Natural killer cell (primary cell): ENCODE measurements at regions not wholly inside any gene's neighbourhood (a gene's known extent, or its start where the extent isn't known, plus 50 kb on each side); places are given as distances from the start of the nearest gene placed in this dataset.

Experiments used
- ATAC-seq, 3 donors: fragments of 150-1000 bp in 2 of 3; fragments of 200-7000 bp in 1 of 3; cut with Tn5 transposase; 1 replicate in 1 of 3; 2 replicates in 2 of 3; pipeline ENCODE4 v1.10.0; 2021; ENCODE audit warnings: mild to moderate bottlenecking in 2 of 3, moderate library complexity in 2 of 3
- DNase-seq, 2 donors: peaks; one replicate each; pipeline versions ENCODE4 v3.0.0 to v3.0.0-alpha.2; 2013 to 2021; ENCODE audit warnings: mixed read lengths in 1 of 2
- H3K27ac ChIP-seq: one replicate; pipeline ENCODE4 v1.5.1; 2013; ENCODE audit warnings: mild to moderate bottlenecking, low read length
- H3K27me3 ChIP-seq: one replicate; pipeline ENCODE4 v1.6.1; 2013; ENCODE audit warnings: low read length; ENCODE audit not compliant: control insufficient read depth, insufficient read depth
- H3K36me3 ChIP-seq: one replicate; pipeline ENCODE4 v1.6.1; 2013; ENCODE audit warnings: low read length; ENCODE audit not compliant: control insufficient read depth, insufficient read depth
- H3K4me1 ChIP-seq: one replicate; pipeline ENCODE4 v1.6.1; 2013; ENCODE audit warnings: low read length; ENCODE audit not compliant: control insufficient read depth, insufficient read depth
- H3K4me3 ChIP-seq: one replicate; pipeline ENCODE4 v1.5.1; 2013; ENCODE audit warnings: low read length
- H3K9me3 ChIP-seq: one replicate; pipeline ENCODE4 v1.6.1; 2013; ENCODE audit warnings: low read length; ENCODE audit not compliant: control insufficient read depth, insufficient read depth
- H3K27ac Mint-ChIP-seq, 2 donors: one replicate each; pipeline ENCODE4 v1.8.0; 2022; ENCODE audit warnings: mild to moderate bottlenecking in 2 of 2, mixed read lengths in 2 of 2, moderate library complexity in 1 of 2
- H3K27me3 Mint-ChIP-seq, 2 donors: one replicate each; pipeline ENCODE4 v1.8.0; 2022; ENCODE audit warnings: low read depth in 2 of 2, mixed read lengths in 2 of 2
- H3K36me3 Mint-ChIP-seq: one replicate; pipeline ENCODE4 v1.8.0; 2022; ENCODE audit warnings: mixed read lengths
- H3K4me1 Mint-ChIP-seq, 2 donors: one replicate each; pipeline ENCODE4 v1.8.0; 2022; ENCODE audit warnings: mixed read lengths in 2 of 2
- H3K4me3 Mint-ChIP-seq: one replicate; pipeline ENCODE4 v1.8.0; 2022; ENCODE audit warnings: mild to moderate bottlenecking, moderate library complexity, mixed read lengths
- H3K9me3 Mint-ChIP-seq, 2 donors: one replicate each; pipeline ENCODE4 v1.8.0; 2022; ENCODE audit warnings: mixed read lengths in 2 of 2
- WGBS: methylation state at CpG from one replicate; pipeline ENCODE4 v1.1.7; 2013; ENCODE audit warnings: missing lambda C conversion rate; ENCODE audit not compliant: insufficient coverage; 5-methylcytosine and 5-hydroxymethylcytosine counted together
- intact Hi-C: fragments of 100-400 bp; cut with micrococcal nuclease; formaldehyde crosslinking; loops from one replicate; pipeline ENCODE4 v1.14.2; 2022
- TF ChIP-seq, protein P1 (sequence below): fragments of 200-600 bp; IDR thresholded peaks from one replicate; pipeline ENCODE4 v1.8.0; 2022; ENCODE audit warnings: antibody characterized with exemption

DNA sequence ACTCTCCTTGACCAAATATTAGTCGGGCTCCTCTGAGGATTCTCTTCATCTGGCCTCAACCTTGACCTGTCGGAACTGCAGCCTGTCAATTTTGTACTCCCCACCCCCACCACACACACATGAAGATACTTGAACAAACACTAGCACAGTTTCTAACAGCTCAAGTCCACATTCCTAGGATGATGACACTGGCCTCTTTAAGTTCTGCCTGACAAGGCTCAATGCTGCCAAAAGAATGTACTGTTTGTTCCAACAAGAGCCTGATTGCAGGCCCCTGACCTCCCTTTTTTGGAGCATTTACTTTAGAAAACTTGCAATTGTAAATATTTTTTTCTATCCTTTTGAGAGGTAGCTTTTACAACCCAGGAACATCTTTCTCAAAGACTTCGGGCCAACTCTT, 169.2 kb upstream of the IRS2 start:
- Histone ChIP-seq H3K4me1 (no peaks in the 10 kb centered on the region), H3K27ac (no peak overlapping the region), H3K4me3 (no peak overlapping the region), H3K9me3 (no peaks in the 10 kb centered on the region), H3K27me3 (no peaks in the 10 kb centered on the region), H3K36me3 (no peaks in the 10 kb centered on the region)
- ATAC-seq (no peak), DNase-seq (no peak)
- H3K4me3 Mint-ChIP-seq, result no peak overlapping the region
- TF ChIP-seq, protein P1, sequence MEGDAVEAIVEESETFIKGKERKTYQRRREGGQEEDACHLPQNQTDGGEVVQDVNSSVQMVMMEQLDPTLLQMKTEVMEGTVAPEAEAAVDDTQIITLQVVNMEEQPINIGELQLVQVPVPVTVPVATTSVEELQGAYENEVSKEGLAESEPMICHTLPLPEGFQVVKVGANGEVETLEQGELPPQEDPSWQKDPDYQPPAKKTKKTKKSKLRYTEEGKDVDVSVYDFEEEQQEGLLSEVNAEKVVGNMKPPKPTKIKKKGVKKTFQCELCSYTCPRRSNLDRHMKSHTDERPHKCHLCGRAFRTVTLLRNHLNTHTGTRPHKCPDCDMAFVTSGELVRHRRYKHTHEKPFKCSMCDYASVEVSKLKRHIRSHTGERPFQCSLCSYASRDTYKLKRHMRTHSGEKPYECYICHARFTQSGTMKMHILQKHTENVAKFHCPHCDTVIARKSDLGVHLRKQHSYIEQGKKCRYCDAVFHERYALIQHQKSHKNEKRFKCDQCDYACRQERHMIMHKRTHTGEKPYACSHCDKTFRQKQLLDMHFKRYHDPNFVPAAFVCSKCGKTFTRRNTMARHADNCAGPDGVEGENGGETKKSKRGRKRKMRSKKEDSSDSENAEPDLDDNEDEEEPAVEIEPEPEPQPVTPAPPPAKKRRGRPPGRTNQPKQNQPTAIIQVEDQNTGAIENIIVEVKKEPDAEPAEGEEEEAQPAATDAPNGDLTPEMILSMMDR, result no peak
- no peak overlapping the region for H3K27ac Mint-ChIP-seq
- no peaks in the 10 kb centered on the region for H3K36me3 Mint-ChIP-seq
- peaks cover 0 to 2% of the 10 kb centered on the region in 2 donors for H3K27me3 Mint-ChIP-seq
- no peaks in the 10 kb centered on the region for H3K4me1 Mint-ChIP-seq
- 89% methylated on average over 3 of the region's 3 CpGs for WGBS
- H3K9me3 Mint-ChIP-seq, result peaks cover 0 to 2% of the 10 kb centered on the region in 2 donors
- intact Hi-C loops, result no loop called here

DNA sequence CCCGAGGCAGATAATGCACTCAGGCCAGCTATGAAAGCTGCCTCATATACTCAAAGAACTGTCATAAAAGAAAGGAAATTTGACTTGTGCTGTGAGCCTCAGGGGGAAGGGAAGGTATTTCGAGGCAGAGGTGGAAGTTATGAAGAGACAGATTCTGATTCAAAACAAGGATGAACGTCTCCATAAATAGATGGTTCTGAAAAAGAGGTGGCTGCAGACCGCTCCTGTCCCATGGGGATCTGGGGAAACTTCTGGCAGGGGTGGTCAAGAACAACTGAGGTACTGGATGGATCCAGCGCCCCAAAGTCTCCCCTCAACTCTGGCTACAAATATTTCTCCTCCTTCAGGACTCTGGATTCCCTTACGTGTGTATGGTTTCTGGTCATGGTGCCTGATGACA, 168.1 kb upstream of the IRS2 start:
- peaks cover 0 to 2% of the 10 kb centered on the region in 2 donors for H3K27me3 Mint-ChIP-seq
- TF ChIP-seq, protein P1, result no peak
- ATAC-seq (no peak), DNase-seq (no peak)
- H3K4me3 Mint-ChIP-seq, result no peak overlapping the region
- no peak overlapping the region for H3K27ac Mint-ChIP-seq
- 82% methylated on average over 5 of the region's 6 CpGs for WGBS
- intact Hi-C loops, result no loop called here
- H3K36me3 Mint-ChIP-seq, result no peaks in the 10 kb centered on the region
- Histone ChIP-seq H3K9me3 (no peaks in the 10 kb centered on the region), H3K4me1 (no peaks in the 10 kb centered on the region), H3K4me3 (no peak overlapping the region), H3K27ac (no peak overlapping the region), H3K27me3 (no peaks in the 10 kb centered on the region), H3K36me3 (no peaks in the 10 kb centered on the region)
- peaks cover 0 to 4% of the 10 kb centered on the region in 2 donors for H3K9me3 Mint-ChIP-seq
- no peaks in the 10 kb centered on the region for H3K4me1 Mint-ChIP-seq

DNA sequence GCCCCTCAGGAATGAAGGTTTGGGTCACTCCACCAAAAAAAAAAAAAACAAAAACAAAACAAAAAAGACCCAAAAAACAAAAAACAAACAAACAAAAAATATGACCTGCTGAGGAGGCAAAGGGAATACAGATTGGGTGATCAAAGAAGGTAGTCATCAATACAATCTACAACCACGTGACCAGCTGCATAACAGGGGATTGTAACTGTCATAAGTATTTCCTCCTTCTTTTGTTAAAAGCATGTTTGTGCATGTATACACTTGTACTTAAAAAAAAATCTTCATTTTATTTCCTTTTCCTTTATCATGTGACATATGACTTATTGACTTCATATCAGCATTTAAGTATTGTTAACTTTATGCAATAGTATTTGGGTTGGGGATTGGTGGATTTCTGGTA, 165.1 kb upstream of the IRS2 start:
- Mint-ChIP-seq H3K9me3 (peaks cover 0 to 2% of the 10 kb centered on the region in 2 donors), H3K36me3 (peaks cover under 1% of the 10 kb centered on the region), H3K4me1 (no peaks in the 10 kb centered on the region), H3K4me3 (no peak overlapping the region), H3K27me3 (peaks cover under 1 to 2% of the 10 kb centered on the region in 2 donors), H3K27ac (no peak overlapping the region)
- Histone ChIP-seq H3K27ac (no peak overlapping the region), H3K36me3 (no peaks in the 10 kb centered on the region), H3K27me3 (no peaks in the 10 kb centered on the region), H3K9me3 (no peaks in the 10 kb centered on the region), H3K4me1 (no peaks in the 10 kb centered on the region), H3K4me3 (no peak overlapping the region)
- intact Hi-C loops, result no loop called here
- DNase-seq (no peak), ATAC-seq (no peak)
- no CpG with 5 or more reads among the region's 1 CpG for WGBS
- TF ChIP-seq, protein P1, result no peak

DNA sequence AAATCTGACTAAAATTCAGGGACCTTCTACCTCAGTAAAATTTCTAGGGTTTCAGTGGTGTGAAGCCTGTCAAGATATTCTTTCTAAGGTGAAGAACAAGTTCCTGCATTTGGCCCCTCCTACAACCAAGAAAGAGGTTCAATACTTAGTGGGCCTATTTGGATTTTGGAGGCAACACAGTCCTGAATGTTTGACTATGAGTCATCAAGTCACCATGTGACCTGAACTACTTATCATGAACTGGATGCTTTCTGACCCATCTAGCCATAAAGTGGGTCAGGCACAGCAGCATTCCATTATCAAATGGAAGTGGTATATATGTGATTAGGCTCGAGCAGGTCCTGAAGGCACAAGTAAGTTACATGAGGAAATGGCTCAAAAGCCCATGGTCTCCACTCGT, 163.0 kb upstream of the IRS2 start:
- no peak overlapping the region for H3K27ac ChIP-seq
- Mint-ChIP-seq H3K4me3 (no peak overlapping the region), H3K27me3 (peaks cover 2 to 11% of the 10 kb centered on the region in 2 donors), H3K36me3 (peaks cover 10% of the 10 kb centered on the region), H3K9me3 (peaks cover 0 to 5% of the 10 kb centered on the region in 2 donors), H3K27ac (no peak overlapping the region), H3K4me1 (no peaks in the 10 kb centered on the region)
- H3K9me3 ChIP-seq, result no peaks in the 10 kb centered on the region
- 61% methylated on average over 2 of the region's 2 CpGs for WGBS
- TF ChIP-seq, protein P1, result no peak
- intact Hi-C loops, result no loop called here
- H3K4me1 ChIP-seq, result no peaks in the 10 kb centered on the region
- ATAC-seq (no peak), DNase-seq (no peak)
- H3K27me3 ChIP-seq, result no peaks in the 10 kb centered on the region
- no peaks in the 10 kb centered on the region for H3K36me3 ChIP-seq
- no peak overlapping the region for H3K4me3 ChIP-seq
